ENCODE measurements at regions not wholly inside any gene's neighbourhood (a gene's known extent, or its start where the extent isn't known, plus 50 kb on each side); places are given as distances from the start of the nearest gene placed in this dataset.
A peak's percentile ranks its signal among the peaks of the same experiment; 100 is the strongest.

- 75 to 84% (median 80%) methylated on average over 3 of the region's 3 CpGs for WGBS, 5 donors
- TF ChIP-seq, protein P1, sequence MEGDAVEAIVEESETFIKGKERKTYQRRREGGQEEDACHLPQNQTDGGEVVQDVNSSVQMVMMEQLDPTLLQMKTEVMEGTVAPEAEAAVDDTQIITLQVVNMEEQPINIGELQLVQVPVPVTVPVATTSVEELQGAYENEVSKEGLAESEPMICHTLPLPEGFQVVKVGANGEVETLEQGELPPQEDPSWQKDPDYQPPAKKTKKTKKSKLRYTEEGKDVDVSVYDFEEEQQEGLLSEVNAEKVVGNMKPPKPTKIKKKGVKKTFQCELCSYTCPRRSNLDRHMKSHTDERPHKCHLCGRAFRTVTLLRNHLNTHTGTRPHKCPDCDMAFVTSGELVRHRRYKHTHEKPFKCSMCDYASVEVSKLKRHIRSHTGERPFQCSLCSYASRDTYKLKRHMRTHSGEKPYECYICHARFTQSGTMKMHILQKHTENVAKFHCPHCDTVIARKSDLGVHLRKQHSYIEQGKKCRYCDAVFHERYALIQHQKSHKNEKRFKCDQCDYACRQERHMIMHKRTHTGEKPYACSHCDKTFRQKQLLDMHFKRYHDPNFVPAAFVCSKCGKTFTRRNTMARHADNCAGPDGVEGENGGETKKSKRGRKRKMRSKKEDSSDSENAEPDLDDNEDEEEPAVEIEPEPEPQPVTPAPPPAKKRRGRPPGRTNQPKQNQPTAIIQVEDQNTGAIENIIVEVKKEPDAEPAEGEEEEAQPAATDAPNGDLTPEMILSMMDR (IDR thresholded peaks at IDR 0.05): no peak
- TF ChIP-seq EP300 (IDR thresholded peaks at IDR 0.05) (no peak), POLR2A (IDR thresholded peaks at IDR 0.05) (no peak), POLR2AphosphoS5 (IDR thresholded peaks at IDR 0.05) (no peak)
- Histone ChIP-seq H3K9me3 (no peaks in the 10 kb centered on the region), H3K4me3 (no peak overlapping the region), H3K27ac (no peak overlapping the region), H3K4me1 (no peaks in the 10 kb centered on the region), H3K36me3 (no peaks in the 10 kb centered on the region), H3K27me3 (peaks cover 0 to 8% (median 0%) of the 10 kb centered on the region in 3 donors)
- intact Hi-C loops (cut with DNase I; ENCODE audit: low total_unique reads): no loop called here
- no peak for DNase-seq
Observed at GRCh38 chr2:5763531-5763930, 71.3 kb downstream of the SOX11 start.

DNA sequence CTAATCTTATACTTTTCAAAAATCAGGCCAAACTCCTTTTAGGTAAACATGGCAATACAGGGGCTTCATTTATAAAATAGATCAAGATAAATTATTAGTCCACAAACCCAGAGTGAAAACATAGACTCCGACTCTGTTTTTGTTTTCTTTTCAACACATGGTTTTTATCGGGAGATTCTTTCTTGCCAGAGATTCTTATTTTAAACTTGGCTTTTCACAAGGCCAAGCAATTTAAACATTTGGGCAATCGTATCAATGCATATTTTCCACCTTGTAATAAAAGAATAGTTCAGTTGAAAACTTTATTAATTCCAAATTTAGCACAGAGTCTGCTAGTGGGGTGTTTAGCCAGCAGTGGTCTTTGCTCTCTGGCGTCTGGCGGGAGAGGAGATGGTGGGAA is 71.9 kb downstream of the SOX11 start:
- Histone ChIP-seq H3K9me3 (no peaks in the 10 kb centered on the region), H3K36me3 (no peaks in the 10 kb centered on the region), H3K4me1 (no peaks in the 10 kb centered on the region), H3K4me3 (no peak overlapping the region), H3K27me3 (peaks cover 0 to 8% (median 0%) of the 10 kb centered on the region in 3 donors), H3K27ac (no peak overlapping the region)
- no peak for TF ChIP-seq POLR2A (IDR thresholded peaks at IDR 0.05)
- TF ChIP-seq POLR2AphosphoS5 (IDR thresholded peaks at IDR 0.05): no peak
- TF ChIP-seq, protein P1 (IDR thresholded peaks at IDR 0.05): no peak
- TF ChIP-seq EP300 (IDR thresholded peaks at IDR 0.05): no peak
- 56 to 75% (median 73%) methylated on average over 5 of the region's 5 CpGs for WGBS, 5 donors
- intact Hi-C loops (cut with DNase I; ENCODE audit: low total_unique reads): no loop called here
- DNase-seq: no peak

DNA sequence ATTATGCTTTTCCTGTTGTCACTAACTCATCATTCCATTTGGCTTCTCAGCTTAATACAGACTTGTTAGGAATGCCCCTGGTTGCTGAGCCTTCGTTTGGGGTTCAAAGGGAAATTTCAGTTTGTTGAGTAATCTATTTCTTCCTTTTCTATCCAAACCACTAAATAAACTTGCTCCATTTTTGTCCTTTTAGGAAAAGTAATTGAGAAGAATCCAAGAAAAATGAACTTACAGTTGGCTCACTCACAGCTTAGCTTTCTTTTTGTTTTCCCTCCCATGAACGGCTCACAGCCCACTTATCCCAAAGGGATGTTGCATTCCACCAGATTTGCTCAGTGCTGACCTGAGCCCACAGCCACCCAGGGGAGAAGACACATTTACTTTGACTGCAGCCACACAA is 73.9 kb downstream of the SOX11 start:
- H3K27ac ChIP-seq: no peak overlapping the region
- H3K27me3 ChIP-seq: peaks cover 0 to 8% (median 0%) of the 10 kb centered on the region in 3 donors
- 53 to 70% (median 60%) methylated on average over 2 of the region's 2 CpGs for WGBS, 5 donors
- intact Hi-C loops (cut with DNase I; ENCODE audit: low total_unique reads): no loop called here
- DNase-seq: peak in 1 of 2 donors; percentile 39
- H3K9me3 ChIP-seq: no peaks in the 10 kb centered on the region
- H3K36me3 ChIP-seq: no peaks in the 10 kb centered on the region
- no peaks in the 10 kb centered on the region for H3K4me1 ChIP-seq
- no peak overlapping the region for H3K4me3 ChIP-seq
- TF ChIP-seq, protein P1 (IDR thresholded peaks at IDR 0.05): no peak
- TF ChIP-seq POLR2AphosphoS5 (IDR thresholded peaks at IDR 0.05) (no peak), POLR2A (IDR thresholded peaks at IDR 0.05) (no peak), EP300 (IDR thresholded peaks at IDR 0.05) (no peak)

DNA sequence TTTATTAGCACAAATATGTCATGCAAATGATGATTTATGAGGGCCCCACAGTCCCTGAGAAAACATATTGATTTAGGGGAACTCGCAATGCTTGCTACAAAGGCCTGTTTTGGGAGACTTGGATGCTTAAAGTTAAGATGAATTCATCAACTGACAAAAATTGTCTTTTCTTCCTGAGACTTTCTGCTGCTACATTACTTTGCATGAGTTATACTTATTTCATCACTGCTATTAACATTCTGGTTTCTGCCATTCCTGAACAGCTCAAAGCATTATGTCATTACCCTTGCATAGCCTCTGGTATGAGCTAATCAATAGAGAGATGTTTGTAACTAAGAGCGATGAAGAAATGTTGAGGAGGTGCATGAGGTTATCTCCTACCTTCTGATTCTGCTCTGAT is 74.4 kb downstream of the SOX11 start:
- Histone ChIP-seq H3K4me3 (no peak overlapping the region), H3K36me3 (no peaks in the 10 kb centered on the region), H3K27ac (no peak overlapping the region), H3K9me3 (no peaks in the 10 kb centered on the region), H3K27me3 (peaks cover 0 to 8% (median 0%) of the 10 kb centered on the region in 3 donors), H3K4me1 (no peaks in the 10 kb centered on the region)
- 68 to 85% (median 75%) methylated on average over 2 of the region's 2 CpGs for WGBS, 5 donors
- intact Hi-C loops (cut with DNase I; ENCODE audit: low total_unique reads): no loop called here
- TF ChIP-seq EP300 (IDR thresholded peaks at IDR 0.05) (no peak), POLR2A (IDR thresholded peaks at IDR 0.05) (no peak), POLR2AphosphoS5 (IDR thresholded peaks at IDR 0.05) (no peak)
- TF ChIP-seq, protein P1 (IDR thresholded peaks at IDR 0.05): no peak
- DNase-seq: peak in 1 of 2 donors; percentile 10
